COLO829 (cell line): ENCODE measurements at regions not wholly inside any gene's neighbourhood (a gene's known extent, or its start where the extent isn't known, plus 50 kb on each side); places are given as distances from the start of the nearest gene placed in this dataset.

ENCODE experiments used
- DNase-seq: peaks from one replicate; pipeline ENCODE4 v3.0.0; 2012; ENCODE audit warnings: low spot score

DNA sequence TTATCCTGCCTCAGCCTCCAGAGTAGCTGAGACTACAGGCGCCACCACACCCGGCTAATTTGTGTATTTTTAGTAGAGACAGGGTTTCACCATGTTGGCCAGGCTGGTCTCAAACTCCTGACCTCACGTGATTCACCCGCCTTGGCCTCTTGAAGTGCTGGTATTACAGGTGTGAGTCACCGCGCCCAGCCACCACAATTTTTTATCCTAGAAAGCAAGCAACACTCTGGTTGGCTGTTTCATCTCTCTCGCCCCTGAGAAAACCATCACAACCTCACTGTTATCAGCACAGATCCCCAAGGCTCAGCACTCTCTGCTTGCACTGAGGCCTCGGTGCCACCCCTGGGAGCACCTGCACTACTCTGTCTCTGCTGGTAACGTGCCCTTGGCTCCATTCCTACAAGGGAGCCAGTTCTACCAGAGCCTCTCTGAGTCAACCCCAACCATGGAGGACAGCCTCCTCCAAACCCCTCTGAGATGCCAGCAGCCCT is 134.8 kb upstream of the AGAP1 start:
- no peak for DNase-seq

DNA sequence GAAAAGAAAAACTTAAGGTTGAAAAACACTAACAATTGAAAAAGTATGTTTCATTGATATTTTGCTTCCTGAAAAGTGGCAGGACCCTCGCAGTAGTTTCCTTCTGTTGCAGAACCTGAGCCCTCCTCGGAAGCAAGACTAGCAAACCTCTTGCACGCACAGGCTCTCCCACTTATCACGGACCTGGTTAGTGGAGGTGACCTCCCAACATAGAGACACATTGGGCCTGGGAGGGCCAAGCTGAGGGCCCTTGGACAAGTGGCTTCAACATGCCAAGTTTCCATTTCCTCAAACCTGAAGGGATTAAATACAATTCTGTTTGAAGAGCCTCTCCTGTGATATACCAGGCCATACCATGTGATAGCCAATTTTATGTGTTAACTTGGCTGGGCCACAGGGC is 133.4 kb upstream of the AGAP1 start:
- DNase-seq: no peak

DNA sequence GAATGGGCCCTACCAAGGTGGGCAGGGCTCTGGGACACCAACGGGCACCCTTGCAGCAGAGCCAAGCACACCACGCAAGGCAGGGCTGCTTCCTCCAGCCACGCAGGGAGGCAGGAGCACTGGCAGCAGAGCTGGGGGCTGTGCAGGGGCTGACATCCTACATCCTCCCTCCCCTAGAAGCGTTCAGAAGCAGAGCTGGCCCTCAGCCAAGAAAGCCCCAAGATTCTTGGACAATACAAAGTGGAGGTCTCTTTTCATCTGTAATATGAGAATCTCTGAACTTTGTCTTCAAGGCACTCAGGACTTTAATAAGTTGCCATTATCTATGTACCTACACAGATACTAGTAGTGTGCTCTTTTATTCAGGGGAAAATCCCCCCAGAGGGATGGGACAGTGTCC is 128.1 kb upstream of the AGAP1 start:
- no peak for DNase-seq

DNA sequence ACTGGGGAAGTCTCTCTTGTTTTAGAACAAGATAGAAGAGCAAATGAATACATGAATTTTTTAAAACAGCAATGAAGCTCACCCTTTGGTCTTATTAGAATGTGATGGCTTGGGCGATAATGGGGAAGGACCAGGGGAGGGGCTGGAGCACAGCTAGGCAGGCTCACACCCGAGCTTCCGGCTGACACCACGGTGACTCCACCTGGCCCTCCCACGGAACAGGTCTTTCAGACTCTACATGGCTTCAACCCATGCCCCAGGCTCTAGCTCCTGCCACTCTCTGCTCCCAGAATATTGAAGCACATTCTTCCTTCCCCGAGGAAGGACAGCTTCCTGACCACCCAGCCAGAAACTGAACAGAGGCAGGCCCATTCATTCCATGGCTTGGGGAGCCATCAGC is 127.5 kb upstream of the AGAP1 start:
- DNase-seq: no peak

DNA sequence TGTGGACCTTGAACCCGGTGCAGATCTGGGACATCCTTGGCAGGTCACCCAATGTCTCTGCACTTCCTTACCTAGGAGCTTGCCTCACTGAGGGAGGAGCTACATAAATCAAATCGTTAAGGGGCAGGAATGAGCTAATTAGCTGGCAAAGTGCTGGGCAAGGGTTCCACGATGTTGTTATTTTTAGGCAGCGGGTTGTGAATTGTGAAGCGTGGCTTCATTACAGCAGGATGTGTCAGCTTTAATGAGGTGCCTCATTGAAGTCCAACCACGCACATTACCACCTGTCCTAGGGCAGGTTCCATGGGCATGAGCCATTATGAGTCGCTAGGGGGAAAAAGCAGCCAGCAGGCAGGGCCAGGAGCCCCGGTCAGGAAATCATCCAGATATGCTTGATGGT is 127.0 kb upstream of the AGAP1 start:
- DNase-seq: no peak

DNA sequence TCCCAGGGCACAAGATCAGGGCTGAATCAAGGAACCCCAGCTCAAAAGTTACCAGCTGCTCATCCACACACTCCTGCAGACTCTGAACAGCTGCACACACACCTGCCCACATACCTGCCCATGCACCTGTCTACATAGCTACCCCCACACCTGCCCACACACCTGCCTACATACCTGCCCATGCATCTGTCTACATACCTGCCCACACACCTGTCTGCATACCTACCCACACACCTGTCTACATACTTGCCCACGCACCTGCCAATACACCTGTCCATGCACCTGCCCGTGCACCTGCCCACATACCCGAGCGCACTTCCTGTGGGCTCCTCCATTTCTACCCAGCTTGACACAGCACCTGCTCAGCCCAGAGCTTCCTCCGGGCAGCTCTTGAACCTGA is 122.8 kb upstream of the AGAP1 start:
- DNase-seq: no peak

DNA sequence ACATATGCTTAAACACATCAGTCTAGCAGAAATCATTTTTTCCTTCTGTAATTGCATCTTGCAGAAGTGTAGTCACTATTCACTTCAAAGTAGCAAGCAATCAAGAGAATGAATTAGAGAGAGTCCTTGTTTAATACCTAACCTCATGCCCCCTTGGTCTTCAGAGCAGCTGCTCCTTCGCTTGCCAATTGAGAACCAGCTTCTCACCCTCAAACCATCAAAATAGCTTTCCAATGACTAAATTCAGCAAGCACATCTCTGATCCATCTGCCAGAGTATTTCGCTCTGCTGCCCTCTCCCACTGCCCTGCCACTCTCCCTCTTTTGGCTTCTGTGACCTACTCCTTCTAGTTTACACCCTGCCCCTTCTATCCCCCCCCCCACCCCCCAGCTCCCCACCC is 120.7 kb upstream of the AGAP1 start:
- no peak for DNase-seq

DNA sequence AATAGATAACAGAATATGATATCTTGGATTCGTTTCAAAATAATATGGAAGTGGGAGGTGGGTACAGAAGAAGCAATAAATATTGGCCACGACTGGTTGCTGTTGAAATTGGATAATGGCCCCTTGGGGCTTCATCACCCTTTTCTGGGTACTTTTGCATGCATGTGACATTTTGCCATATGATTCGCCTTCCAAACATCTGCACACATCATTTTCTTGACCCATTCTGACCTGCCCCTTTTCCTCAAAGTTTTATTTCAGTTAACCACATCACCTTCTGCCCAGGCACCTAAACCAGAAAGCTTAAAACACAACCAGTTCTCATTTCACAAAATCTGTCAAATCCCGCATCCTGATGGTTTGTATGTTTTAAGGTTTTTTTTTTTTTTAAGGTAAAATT is 116.7 kb upstream of the AGAP1 start:
- DNase-seq: no peak

DNA sequence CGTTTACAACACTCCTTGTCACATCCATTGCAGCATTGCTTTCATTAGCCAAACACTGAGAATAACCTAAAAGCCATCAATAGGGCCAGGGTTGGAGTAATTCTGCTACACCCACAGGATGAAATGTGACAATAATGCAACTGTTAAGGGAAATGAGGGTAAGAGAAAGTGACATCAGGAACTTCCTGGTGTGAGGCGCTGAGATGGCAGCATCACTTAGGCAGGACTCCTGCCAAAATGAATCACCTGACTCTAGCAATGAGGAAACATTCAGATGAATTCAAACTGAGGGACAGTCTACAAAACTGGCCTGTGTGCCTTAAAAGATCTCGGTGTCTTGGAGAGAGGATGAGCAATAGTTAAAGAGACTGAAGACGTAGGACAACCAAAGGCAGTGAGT is 115.6 kb upstream of the AGAP1 start:
- DNase-seq: no peak

DNA sequence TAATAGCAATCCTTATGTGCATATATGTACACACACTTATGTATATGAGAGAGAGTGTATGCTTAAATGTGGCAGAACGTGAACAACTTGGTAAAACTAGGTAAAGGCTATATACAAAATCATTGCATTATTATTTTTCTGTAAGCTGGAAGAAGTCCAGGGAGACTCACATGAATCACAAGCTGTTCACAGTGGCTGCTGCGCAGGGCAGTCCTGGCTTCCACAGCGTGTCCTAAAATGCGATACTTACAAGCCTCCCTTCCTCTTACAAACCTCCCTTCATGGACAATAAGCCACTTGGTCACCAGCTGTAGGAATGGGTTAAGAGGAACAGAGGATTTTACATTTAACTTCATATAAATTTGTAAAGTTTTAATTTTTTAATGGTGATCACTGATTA is 114.9 kb upstream of the AGAP1 start:
- no peak for DNase-seq

DNA sequence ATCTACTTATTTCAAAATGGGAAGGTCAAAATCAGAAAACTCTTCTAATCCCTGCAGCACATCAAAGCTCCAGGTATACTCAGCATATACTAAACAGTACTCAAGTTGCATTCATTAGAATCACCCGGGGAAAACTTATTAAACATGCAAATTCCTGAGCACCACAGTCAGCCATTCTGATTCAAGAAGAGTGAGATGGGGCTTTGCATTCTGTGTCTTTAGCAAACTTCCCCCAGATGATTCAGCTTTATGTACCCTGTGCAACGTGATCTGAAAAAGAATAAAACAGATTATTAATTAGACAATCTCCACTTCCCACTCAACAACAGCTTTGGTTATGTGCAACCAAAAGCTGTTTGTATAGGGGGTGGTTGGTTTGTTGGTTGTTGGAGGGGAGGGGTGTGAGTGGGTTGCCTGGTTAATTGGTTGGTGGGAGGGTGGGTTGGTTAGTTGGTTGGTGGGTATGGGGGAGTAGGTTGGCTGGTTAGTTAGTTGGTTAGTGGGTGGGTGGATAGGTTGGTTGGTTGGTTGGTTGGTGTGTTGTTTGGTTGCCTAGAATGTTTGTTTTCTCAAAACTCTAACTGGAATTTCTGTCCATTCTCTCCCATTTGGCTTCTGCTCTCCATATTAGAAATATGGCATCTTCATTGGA is 112.5 kb upstream of the AGAP1 start:
- DNase-seq: no peak

DNA sequence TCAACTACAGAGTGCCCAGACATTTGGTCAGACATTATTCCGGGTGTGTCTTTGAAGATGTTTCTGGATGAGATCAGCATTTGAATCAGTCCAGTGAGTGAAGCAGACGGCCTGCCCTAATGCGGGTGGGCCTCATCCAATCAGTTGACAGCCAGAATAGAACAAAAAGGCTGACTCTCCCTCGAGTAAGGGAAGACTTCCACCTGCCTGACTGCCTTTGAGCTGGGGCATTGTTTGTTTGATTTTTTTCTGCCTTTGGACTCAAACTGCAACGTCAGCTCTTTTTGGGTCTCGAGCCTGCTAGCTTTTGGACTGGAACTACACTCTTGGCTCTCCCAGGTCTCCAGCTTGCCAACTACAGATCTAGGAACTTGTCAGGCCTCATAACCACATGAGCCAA is 111.7 kb upstream of the AGAP1 start:
- DNase-seq: no peak

DNA sequence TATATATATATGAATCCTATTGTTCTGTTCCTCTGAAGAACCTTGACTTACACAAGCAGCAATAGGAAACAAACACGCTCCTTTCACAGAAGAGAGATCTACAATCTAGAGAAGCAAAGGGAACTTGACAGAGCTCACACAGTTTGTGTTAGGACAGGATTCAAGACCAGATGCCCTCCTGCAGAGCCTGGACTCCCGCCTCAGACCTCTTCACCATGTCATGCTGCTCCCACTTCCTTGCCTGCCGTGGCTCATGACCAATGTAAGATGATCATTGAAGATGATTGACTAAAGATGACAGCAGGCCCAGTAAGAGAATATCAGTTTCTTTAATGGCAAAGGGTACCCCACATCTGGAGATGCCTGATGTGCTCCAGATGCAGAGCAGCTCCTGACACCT is 111.2 kb upstream of the AGAP1 start:
- DNase-seq: no peak

DNA sequence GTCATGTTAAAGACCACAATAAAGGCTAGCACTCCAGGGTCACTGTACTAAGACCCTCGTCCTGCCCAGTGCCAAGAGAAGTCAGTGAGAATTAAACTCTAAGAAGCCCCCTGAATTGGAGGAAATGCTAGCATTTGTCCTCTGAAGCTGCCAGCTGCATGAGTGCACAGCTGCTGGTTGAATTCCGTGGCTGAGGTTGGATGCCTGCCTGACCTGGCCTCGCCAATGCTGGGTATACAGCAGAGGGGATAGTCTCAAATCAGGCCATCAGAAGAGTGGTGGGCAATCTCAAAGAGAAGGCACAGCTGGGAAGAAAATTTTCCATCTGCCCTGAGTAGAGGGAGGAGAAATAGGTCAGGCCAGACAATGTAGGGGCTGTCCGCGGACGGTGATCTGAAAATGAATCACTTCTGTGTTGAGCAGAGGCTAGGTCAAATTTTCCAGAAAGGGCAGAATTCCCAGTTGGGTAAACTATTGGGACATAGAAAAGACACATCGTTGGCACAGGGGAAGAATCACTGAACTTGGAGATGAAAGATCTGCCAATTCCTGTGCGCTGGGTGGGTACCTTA is 110.5 kb upstream of the AGAP1 start:
- DNase-seq: no peak

DNA sequence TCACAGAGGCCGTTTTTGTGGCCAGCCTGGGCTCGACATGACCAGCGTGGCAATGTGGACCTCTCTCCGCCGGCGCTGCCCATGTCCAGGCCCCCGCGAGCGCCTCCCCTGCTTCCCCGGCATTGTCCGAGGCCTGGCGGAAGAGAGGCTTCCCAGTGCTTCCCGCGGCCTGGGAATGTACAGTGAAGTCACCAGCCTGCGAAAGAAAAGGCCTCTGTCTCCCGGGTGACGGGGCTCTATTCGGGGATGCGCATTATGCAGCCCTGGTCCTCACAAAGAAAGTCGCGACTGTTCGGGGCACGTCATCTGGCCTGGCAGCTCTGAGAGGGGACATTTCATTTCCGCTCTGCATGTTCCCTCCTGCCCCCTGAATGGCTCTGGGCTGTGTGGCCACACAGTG is 109.2 kb upstream of the AGAP1 start:
- no peak for DNase-seq

DNA sequence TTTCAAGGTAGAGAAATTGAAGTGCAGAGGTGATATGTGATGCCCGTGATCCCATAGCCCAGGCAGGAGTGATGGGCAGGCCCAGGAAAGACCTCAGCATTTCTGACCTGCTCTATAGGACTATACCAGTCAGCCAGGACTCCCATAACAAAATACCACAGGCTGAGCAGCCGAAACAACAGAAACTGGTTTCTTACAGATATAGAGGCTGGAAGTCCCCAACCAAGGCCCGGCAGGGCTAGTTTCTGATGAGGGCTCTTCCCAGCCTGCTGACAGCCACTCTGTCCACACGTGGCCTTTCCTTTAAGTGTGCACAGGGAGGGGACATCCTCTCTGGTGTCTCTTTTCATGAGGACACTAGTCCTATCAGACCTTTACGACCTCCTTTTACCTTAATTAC is 104.2 kb upstream of the AGAP1 start:
- no peak for DNase-seq

DNA sequence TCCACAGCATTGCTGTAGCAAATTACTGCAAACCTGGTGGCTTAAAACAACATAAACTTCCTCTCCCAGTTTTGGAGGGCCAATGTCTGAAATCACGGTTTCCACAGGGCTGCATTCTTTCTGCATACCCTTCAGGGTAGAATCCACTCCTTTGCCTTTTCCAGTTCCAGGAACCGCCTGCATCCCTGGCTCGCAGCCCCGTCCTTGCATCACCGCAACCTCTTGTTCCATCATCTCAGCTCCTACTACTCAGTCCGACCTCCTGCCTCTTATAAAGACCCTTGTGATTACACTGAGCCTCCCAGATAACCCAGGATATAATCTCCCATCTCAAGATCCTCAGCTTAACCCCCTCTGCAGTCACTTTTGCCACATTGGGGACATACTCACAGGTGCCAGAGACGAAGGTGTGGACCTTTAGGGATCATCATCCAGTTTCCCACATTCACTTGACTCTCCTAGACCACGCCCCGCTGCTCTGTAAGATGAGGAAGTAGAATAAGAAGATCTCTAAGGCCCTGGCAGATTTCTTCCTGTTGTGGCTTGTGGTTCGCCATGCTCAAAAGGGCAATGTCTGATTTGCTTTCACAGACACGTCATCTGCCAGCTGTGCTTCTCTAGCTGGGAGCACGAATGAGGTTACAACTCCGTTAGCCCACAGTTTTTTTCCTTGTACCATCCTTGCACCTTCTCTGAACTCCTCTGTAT is 103.6 kb upstream of the AGAP1 start:
- no peak for DNase-seq

DNA sequence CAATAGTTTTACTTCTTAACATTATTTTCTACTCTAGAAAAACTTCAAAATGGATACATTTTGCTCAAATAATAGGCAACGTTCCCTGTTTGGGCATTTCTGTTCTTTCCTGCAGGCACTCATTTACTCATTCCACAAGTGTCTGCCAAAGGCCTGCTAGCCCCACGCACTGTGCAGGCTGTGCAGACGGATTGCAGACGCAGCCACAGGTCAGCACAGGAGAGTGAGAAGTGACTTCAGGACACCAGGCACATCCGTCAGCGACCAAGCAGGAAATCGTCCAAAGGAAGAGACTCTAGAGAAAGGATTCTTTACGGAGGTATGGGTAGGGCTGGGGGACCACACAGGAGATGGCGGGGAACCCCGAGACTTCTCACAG is 103.0 kb upstream of the AGAP1 start:
- no peak for DNase-seq

DNA sequence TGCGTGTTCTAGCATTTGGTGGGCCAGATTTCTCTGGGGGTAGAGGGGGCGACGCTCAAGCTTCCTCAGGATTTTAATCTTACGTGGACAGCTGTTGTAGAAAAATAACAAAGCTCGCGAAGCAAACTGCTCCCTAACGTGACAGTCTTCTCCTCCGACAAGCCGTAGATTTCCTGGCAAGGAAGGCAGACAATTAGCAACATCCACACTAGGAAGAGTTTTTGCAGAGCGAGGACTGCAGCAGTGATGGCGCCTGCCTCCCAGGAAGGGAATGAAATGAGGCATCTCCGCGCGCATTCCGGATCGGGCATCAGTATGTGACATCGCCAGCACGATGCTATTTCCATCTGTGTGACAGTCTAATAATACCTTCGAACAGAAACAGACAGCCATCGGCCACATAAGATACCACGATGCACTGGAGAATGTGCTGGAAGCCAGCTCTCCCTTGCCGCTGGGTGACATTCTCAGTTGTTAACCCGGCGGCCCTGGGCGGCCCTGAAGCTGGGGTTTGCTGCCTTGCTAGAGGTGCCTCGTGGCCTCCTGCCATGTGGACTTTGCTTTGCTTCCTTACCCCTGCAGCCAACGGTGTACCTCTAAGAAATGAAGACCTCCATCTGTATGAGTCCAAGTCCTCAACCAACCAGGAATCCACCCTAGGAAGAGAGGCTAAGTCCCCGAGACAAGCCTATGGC is 101.8 kb upstream of the AGAP1 start:
- no peak for DNase-seq

DNA sequence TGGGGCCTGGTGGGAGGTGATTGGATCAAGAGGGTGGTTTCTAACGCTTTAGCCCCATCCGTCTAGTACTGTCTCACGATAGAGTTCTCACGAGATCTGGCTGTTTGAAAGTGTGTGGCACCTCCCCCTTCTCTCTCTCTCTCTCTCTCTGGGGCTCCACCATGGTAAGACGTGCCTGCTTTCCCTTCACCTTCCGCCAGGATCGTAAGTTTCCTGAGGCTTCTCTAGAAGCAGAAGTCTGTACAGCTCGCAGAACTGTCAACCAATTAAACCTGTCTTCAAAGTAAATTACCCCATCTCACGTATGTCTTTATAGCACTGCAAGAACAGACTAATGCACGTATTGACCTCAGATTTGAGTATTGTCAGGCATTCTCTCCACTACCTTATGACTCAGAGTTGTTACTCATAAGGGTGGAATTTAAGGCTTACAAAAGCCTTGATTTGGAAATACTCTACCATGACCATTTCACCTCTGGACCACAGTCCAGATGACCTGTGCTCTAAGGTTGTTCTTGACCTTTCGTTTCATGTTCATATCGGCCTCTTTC is 99.5 kb upstream of the AGAP1 start:
- peak; percentile 62 for DNase-seq

DNA sequence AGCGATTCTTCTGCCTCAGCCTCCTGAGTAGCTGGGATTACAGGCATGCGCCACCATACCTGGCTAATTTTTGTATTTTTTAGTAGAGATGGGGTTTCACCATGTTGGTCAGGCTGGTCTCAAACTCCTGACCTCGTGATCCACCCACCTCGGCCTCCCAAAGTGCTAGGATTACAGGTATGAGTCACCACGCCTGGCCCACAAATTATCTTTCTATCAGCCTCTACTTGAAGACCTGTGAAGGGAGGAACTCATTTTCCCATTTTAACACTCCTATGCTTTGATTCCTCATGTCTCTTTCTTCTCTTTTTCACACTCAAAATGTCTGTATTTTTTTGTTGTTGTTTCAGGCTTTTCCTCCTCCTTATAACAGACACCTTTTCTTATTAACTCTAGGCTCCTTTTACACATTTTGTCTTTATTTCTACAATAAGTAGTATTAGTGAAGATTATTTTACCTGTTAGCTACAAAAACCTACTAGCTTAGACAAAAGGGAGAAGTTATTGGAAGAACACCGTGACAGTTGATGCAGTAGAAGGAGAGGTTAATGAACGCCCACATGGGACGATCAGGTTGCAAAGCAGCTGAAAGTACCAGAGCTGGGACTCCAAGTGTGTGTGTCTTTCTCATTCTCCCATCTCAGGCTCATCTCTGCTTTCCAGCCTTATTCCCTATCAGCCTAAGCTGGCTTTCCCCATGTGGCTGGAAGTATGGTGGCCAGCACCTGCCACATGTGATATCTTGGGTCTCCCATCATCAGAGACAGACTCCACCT is 97.6 kb upstream of the AGAP1 start:
- DNase-seq: no peak

DNA sequence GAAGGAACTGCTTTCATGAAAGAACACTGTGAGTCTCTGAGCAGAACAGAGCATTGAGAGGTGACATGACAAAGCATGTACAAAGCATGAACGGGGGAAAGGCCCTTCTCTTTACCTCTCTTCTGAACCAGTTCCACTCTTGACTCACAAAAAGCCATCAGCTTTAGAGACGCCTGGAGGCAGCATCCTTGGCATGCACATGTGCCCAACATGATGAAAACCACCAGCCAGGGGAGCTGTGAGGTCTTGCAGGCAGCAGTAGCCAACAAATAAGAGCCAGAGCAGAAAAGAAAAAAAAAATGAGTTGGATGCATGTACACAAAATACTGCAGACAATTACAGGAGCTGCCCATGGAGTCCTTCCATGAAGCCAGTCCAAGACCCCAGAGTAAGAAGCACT is 95.5 kb upstream of the AGAP1 start:
- no peak for DNase-seq
